ENCODE measurements at regions not wholly inside any gene's neighbourhood (a gene's known extent, or its start where the extent isn't known, plus 50 kb on each side); places are given as distances from the start of the nearest gene placed in this dataset.

GRCh38 chr18:45304558-45304957 lies 310.7 kb upstream of the SLC14A2 start:
- DNase-seq (ENCODE audit: low read depth): no peak
- TF ChIP-seq CTCF (IDR thresholded peaks at IDR 0.05; ENCODE audit: low read length, missing control alignments): no peak

GRCh38 chr18:45312555-45313126 lies 302.6 kb upstream of the SLC14A2 start:
- no peak for TF ChIP-seq CTCF (IDR thresholded peaks at IDR 0.05; ENCODE audit: low read length, missing control alignments)
- no peak for DNase-seq (ENCODE audit: low read depth)

More at GRCh38 chr18:45304558-45304957, 310.7 kb upstream of the SLC14A2 start:
- H3K4me3 ChIP-seq (replicated peaks; ENCODE audit: low read depth, low read length): no peak overlapping the region

DNA sequence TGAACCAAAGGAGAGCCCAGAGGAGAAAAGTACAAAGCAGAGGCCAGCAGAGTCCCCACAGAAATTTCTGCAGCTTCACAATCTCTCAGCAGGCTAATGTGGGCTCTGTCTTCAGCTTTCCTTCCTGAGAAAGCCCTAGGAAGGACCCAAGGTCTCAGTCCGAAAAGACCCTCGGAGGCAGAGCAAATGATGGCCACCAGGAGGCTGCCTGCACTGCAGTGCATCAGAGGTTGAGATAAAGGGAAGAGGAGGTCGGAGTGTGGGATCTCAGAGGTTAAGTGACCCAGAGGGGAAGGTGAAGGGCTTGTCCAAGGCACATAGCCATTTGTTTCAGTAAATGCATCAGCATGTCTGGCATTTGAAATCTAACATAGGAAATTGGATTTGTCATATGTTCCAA lies 299.1 kb upstream of the SLC14A2 start:
- DNase-seq (ENCODE audit: low read depth): no peak
- H3K4me3 ChIP-seq (replicated peaks; ENCODE audit: low read depth, low read length): no peak overlapping the region
- no peak for TF ChIP-seq CTCF (IDR thresholded peaks at IDR 0.05; ENCODE audit: low read length, missing control alignments)

More at GRCh38 chr18:45312555-45313126, 302.6 kb upstream of the SLC14A2 start:
- no peak overlapping the region for H3K4me3 ChIP-seq (replicated peaks; ENCODE audit: low read depth, low read length)

DNA sequence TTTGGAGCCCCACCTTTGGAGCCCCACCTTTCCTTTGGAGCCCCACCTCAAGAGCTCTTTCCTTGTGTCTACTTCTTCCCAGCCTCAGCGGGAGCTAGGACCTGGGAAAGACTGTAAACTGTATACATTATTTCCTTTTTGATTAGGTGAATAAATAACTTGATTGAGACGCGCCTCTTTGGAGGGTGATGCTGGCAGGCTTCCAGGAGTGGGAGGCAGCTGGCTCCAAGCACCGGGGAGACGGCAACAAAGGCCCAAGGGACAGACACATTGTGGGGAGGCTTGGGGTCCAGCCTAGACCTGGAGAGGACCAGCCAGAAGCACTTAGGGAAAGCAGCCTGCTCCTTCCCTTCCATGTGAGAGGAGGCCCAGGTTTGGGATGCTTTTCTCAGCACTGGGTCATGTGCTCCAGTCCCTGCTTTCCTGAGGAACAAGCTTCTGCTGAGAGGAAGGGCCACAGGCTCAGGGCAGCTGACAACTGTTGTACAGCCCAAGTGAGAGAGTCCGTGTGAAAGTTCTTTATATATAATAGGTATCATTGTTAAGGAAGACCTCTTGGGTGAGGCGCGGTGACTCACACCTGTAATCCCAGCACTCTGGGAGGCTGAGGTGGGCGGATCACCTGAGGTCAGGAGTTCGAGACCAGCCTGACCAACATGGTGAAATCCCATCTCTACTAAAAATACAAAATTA lies 297.2 kb upstream of the SLC14A2 start:
- DNase-seq (ENCODE audit: low read depth): no peak
- H3K4me3 ChIP-seq (replicated peaks; ENCODE audit: low read depth, low read length): no peak overlapping the region
- no peak for TF ChIP-seq CTCF (IDR thresholded peaks at IDR 0.05; ENCODE audit: low read length, missing control alignments)

DNA sequence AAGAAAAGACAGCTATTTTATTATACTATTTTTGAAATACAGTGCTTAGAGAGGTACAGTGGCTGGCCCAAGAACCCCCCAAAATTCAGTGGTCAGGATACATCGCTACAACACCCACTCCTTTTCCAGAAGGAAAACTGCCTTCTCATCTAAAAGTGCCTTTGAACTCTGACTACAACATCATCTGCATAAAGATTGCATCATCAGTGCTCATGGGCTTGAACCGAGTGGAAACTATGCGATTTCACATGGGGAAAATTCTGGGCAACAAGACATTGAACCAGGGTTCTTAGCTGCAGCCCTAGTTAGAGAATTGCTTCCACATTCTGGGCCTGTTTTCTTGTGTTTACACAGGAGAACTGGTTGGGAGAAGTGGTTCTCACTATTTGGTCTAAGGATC lies 294.6 kb upstream of the SLC14A2 start:
- TF ChIP-seq CTCF (IDR thresholded peaks at IDR 0.05; ENCODE audit: low read length, missing control alignments): no peak
- no peak for DNase-seq (ENCODE audit: low read depth)
- no peak overlapping the region for H3K4me3 ChIP-seq (replicated peaks; ENCODE audit: low read depth, low read length)

- no peak for TF ChIP-seq CTCF (IDR thresholded peaks at IDR 0.05; ENCODE audit: low read length, missing control alignments)
Observed at GRCh38 chr18:45321520-45321919, 293.8 kb upstream of the SLC14A2 start.

DNA sequence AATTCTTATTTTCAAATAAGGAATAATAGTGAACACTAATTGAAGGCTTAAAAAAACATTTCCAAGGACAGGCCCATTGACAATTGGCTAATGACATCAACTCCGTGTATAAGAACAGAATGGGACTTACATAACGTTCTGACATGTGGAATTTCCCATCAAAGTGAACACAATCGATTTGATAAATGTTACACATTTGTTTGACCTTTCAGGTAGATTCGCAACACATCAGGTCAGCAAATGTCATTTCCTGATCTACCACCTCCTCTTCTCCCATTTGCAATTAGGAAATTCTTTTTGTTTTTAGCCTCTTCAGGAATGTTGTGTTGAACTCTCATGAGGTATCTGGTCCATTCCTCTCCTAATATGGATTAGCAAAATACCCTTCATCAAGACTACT lies 292.9 kb upstream of the SLC14A2 start:
- DNase-seq (ENCODE audit: low read depth): no peak
- TF ChIP-seq CTCF (IDR thresholded peaks at IDR 0.05; ENCODE audit: low read length, missing control alignments): no peak
- no peak overlapping the region for H3K4me3 ChIP-seq (replicated peaks; ENCODE audit: low read depth, low read length)

More at GRCh38 chr18:45321520-45321919, 293.8 kb upstream of the SLC14A2 start:
- no peak for DNase-seq (ENCODE audit: low read depth)
- no peak overlapping the region for H3K4me3 ChIP-seq (replicated peaks; ENCODE audit: low read depth, low read length)
